ENCODE measurements at regions not wholly inside any gene's neighbourhood (a gene's known extent, or its start where the extent isn't known, plus 50 kb on each side); places are given as distances from the start of the nearest gene placed in this dataset.

GRCh38 chr19:31497709-31498108 lies 148.5 kb upstream of the TSHZ3 start:
- TF ChIP-seq CTCF (conservative IDR thresholded peaks at IDR 0.05), result no peak

GRCh38 chr19:31498781-31499180 lies 149.5 kb upstream of the TSHZ3 start:
- no peak for TF ChIP-seq CTCF (conservative IDR thresholded peaks at IDR 0.05)
- no peak overlapping the region for H3K27ac ChIP-seq

More at GRCh38 chr19:31497709-31498108, 148.5 kb upstream of the TSHZ3 start:
- H3K27ac ChIP-seq, result no peak overlapping the region

DNA sequence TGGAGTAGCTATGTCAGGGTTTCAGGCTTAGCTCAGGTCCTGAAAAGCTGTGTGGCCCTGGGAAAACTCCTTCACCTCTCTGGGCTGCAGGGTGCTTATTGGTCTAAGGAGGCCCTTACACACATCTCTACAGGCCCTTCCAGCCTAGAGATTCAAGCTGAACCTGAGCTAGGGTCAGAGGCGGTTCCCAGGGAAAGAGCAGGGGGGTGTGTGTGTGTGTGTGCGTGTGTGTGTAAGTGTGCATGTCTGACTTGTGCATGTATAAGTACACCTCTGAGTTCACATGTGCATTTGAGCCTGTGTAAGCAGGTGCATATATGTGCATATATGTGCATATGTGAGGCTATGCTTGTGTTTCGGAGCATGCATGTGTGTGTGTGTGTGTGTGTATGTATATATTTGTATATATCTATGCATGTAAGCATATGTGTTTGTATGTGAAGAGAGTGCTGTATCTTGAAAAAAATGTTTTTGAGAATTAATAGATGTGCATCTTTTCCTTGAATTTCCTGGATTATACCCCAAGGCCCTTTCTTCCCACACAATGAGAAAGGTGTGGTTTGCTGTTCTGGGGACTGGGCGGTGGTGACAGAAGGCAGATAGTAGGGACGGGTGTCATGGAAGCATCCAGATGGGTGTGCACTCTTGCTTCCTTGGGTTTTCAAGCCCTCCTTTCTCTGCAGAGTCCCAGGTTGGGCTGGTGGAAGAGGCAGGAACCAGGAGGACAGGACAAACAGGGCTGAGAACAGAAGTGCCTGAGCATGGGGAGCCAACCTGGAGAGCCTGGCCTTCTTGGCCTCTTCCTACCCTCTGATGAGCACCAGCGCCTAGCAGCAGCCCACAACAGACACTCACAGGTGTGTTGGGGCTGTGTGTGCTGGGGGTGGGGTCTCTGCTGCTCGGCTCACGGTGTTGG lies 150.3 kb upstream of the TSHZ3 start:
- no peak for TF ChIP-seq CTCF (conservative IDR thresholded peaks at IDR 0.05)
- H3K27ac ChIP-seq, result no peak overlapping the region

DNA sequence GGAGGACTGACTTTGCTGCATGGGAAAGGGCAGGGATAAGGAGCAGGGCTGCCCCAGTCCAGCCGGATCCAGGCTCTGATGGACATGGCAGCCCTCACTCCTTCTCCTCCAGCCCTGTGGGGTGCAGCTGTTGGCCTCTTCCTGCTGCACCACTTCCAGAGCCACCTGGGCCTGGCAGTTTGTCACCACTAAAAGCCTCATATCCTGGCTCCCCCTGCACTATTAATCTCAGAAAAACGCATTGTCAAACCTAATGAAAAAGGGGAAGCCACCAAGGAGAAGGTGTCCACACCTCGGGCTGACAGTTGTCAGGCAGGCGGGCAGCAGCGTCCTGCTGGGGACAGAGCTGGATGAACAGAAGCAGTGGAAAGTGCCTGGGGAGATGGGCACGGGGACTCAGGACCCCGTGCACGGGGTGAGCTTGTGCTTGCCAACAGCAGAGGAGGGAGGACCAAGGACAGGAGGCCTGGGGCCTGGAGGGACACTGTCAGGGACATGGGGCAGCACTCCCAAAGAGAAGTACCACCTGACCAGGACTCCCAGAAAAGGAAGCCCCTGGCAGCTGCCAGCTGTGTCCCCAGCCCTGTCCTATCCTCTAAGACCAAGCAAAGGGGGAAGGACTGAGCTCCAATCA lies 151.1 kb upstream of the TSHZ3 start:
- no peak for TF ChIP-seq CTCF (conservative IDR thresholded peaks at IDR 0.05)
- H3K27ac ChIP-seq, result no peak overlapping the region

DNA sequence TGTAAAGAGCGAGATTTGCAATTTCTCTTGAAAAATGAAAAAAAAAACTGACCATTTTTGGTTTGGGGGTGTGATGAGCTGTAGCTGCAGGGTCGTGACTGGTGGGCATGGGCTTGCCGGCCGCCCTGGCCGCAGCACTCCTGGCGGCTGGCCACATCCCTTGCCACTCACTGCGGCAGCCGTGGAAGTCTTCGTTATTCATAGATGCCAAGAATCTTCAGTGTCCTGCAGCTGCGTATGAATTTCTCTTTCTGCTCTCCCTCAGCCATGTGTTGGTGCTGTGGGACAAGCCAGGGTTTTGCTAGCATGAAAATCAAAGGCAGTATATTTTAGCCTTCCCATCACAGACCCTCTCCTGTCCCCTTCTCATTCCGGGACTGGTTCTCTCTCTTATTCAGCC lies 151.7 kb upstream of the TSHZ3 start:
- no peak overlapping the region for H3K27ac ChIP-seq
- no peak for TF ChIP-seq CTCF (conservative IDR thresholded peaks at IDR 0.05)

- no peak overlapping the region for H3K27ac ChIP-seq
- TF ChIP-seq CTCF (conservative IDR thresholded peaks at IDR 0.05), result no peak
These were observed 152.4 kb upstream of the TSHZ3 start for GRCh38 chr19:31501427-31502195.
